ENCODE measurements at regions not wholly inside any gene's neighbourhood (a gene's known extent, or its start where the extent isn't known, plus 50 kb on each side); places are given as distances from the start of the nearest gene placed in this dataset.

GRCh38 chr2:130264046-130264445 lies 65.8 kb upstream of the TUBA3E start:
- TF ChIP-seq CTCF (IDR thresholded peaks at IDR 0.05) (no peak), ZFX (IDR thresholded peaks at IDR 0.05; ENCODE audit: borderline replicate concordance) (no peak)

All from 22Rv1 (cell line).